ENCODE measurements at regions not wholly inside any gene's neighbourhood (a gene's known extent, or its start where the extent isn't known, plus 50 kb on each side); places are given as distances from the start of the nearest gene placed in this dataset.

GRCh38 chr18:60935041-60935910 lies 398.0 kb upstream of the CDH20 start:
- H3K9me3 Mint-ChIP-seq, result peaks cover 7% of the 10 kb centered on the region

GRCh38 chr18:60936101-60936500 lies 397.1 kb upstream of the CDH20 start:
- no peak overlapping the region for H3K27ac Mint-ChIP-seq
- peaks cover 7% of the 10 kb centered on the region for H3K9me3 Mint-ChIP-seq
- H3K4me1 Mint-ChIP-seq (ENCODE audit: low read depth), result no peaks in the 10 kb centered on the region
- intact Hi-C loops (cut with micrococcal nuclease), result no loop called here
- no peaks in the 10 kb centered on the region for H3K36me3 Mint-ChIP-seq (ENCODE audit: low read depth)
- H3K27me3 Mint-ChIP-seq (ENCODE audit: low read depth), result no peaks in the 10 kb centered on the region
- H3K4me3 Mint-ChIP-seq, result no peak overlapping the region
- CTCF ChIA-PET, result no interaction called here
- DNase-seq, result no peak

More at GRCh38 chr18:60935041-60935910, 398.0 kb upstream of the CDH20 start:
- H3K27me3 Mint-ChIP-seq (ENCODE audit: low read depth), result no peaks in the 10 kb centered on the region
- H3K4me1 Mint-ChIP-seq (ENCODE audit: low read depth), result no peaks in the 10 kb centered on the region
- CTCF ChIA-PET, result no interaction called here
- H3K36me3 Mint-ChIP-seq (ENCODE audit: low read depth), result no peaks in the 10 kb centered on the region
- no peak for DNase-seq
- no peak overlapping the region for H3K4me3 Mint-ChIP-seq
- H3K27ac Mint-ChIP-seq, result no peak overlapping the region
- intact Hi-C loops (cut with micrococcal nuclease), result no loop called here

- H3K4me1 Mint-ChIP-seq (ENCODE audit: low read depth), result no peaks in the 10 kb centered on the region
- no peak overlapping the region for H3K4me3 Mint-ChIP-seq
- H3K9me3 Mint-ChIP-seq, result peaks cover 4% of the 10 kb centered on the region
- H3K27ac Mint-ChIP-seq, result no peak overlapping the region
- no peaks in the 10 kb centered on the region for H3K36me3 Mint-ChIP-seq (ENCODE audit: low read depth)
- no peak for DNase-seq
- intact Hi-C loops (cut with micrococcal nuclease), result no loop called here
- no peaks in the 10 kb centered on the region for H3K27me3 Mint-ChIP-seq (ENCODE audit: low read depth)
- CTCF ChIA-PET, result no interaction called here
These were observed 389.9 kb upstream of the CDH20 start for GRCh38 chr18:60943297-60943696.

GRCh38 chr18:60950634-60951033 lies 382.6 kb upstream of the CDH20 start:
- CTCF ChIA-PET, result no interaction called here
- Mint-ChIP-seq H3K27ac (no peak overlapping the region), H3K4me1 (ENCODE audit: low read depth) (no peaks in the 10 kb centered on the region), H3K27me3 (ENCODE audit: low read depth) (no peaks in the 10 kb centered on the region), H3K9me3 (peaks cover 3% of the 10 kb centered on the region), H3K36me3 (ENCODE audit: low read depth) (no peaks in the 10 kb centered on the region), H3K4me3 (no peak overlapping the region)
- no peak for DNase-seq
- intact Hi-C loops (cut with micrococcal nuclease), result no loop called here

GRCh38 chr18:60951091-60951490 lies 382.1 kb upstream of the CDH20 start:
- CTCF ChIA-PET, result no interaction called here
- Mint-ChIP-seq H3K9me3 (peaks cover 3% of the 10 kb centered on the region), H3K4me1 (ENCODE audit: low read depth) (no peaks in the 10 kb centered on the region), H3K36me3 (ENCODE audit: low read depth) (no peaks in the 10 kb centered on the region), H3K4me3 (no peak overlapping the region), H3K27me3 (ENCODE audit: low read depth) (no peaks in the 10 kb centered on the region), H3K27ac (no peak overlapping the region)
- no peak for DNase-seq
- intact Hi-C loops (cut with micrococcal nuclease), result no loop called here

GRCh38 chr18:60962625-60963024 lies 370.6 kb upstream of the CDH20 start:
- Mint-ChIP-seq H3K9me3 (peaks cover 2% of the 10 kb centered on the region), H3K27ac (no peak overlapping the region), H3K27me3 (ENCODE audit: low read depth) (no peaks in the 10 kb centered on the region), H3K4me1 (ENCODE audit: low read depth) (no peaks in the 10 kb centered on the region), H3K4me3 (no peak overlapping the region), H3K36me3 (ENCODE audit: low read depth) (no peaks in the 10 kb centered on the region)
- DNase-seq, result no peak
- CTCF ChIA-PET, result no interaction called here
- intact Hi-C loops (cut with micrococcal nuclease), result no loop called here

GRCh38 chr18:60965856-60966255 lies 367.4 kb upstream of the CDH20 start:
- Mint-ChIP-seq H3K9me3 (no peaks in the 10 kb centered on the region), H3K27ac (no peak overlapping the region), H3K4me1 (ENCODE audit: low read depth) (no peaks in the 10 kb centered on the region), H3K36me3 (ENCODE audit: low read depth) (no peaks in the 10 kb centered on the region), H3K27me3 (ENCODE audit: low read depth) (no peaks in the 10 kb centered on the region), H3K4me3 (no peak overlapping the region)
- DNase-seq, result no peak
- intact Hi-C loops (cut with micrococcal nuclease), result no loop called here
- CTCF ChIA-PET, result no interaction called here

GRCh38 chr18:60966876-60967275 lies 366.4 kb upstream of the CDH20 start:
- Mint-ChIP-seq H3K4me3 (no peak overlapping the region), H3K27ac (no peak overlapping the region), H3K36me3 (ENCODE audit: low read depth) (no peaks in the 10 kb centered on the region), H3K4me1 (ENCODE audit: low read depth) (no peaks in the 10 kb centered on the region), H3K27me3 (ENCODE audit: low read depth) (no peaks in the 10 kb centered on the region), H3K9me3 (no peaks in the 10 kb centered on the region)
- DNase-seq, result no peak
- intact Hi-C loops (cut with micrococcal nuclease), result no loop called here
- CTCF ChIA-PET, result no interaction called here

- CTCF ChIA-PET, result no interaction called here
- intact Hi-C loops (cut with micrococcal nuclease), result no loop called here
- Mint-ChIP-seq H3K36me3 (ENCODE audit: low read depth) (no peaks in the 10 kb centered on the region), H3K27ac (no peak overlapping the region), H3K27me3 (ENCODE audit: low read depth) (no peaks in the 10 kb centered on the region), H3K4me3 (no peak overlapping the region), H3K4me1 (ENCODE audit: low read depth) (no peaks in the 10 kb centered on the region), H3K9me3 (no peaks in the 10 kb centered on the region)
- no peak for DNase-seq
These were observed 357.8 kb upstream of the CDH20 start for GRCh38 chr18:60975420-60975819.

GRCh38 chr18:60976976-60977375 lies 356.3 kb upstream of the CDH20 start:
- H3K36me3 Mint-ChIP-seq (ENCODE audit: low read depth), result no peaks in the 10 kb centered on the region
- no peak overlapping the region for H3K27ac Mint-ChIP-seq
- CTCF ChIA-PET, result no interaction called here

GRCh38 chr18:60978338-60978737 lies 354.9 kb upstream of the CDH20 start:
- Mint-ChIP-seq H3K4me3 (no peak overlapping the region), H3K36me3 (ENCODE audit: low read depth) (no peaks in the 10 kb centered on the region), H3K4me1 (ENCODE audit: low read depth) (no peaks in the 10 kb centered on the region), H3K9me3 (no peaks in the 10 kb centered on the region), H3K27ac (no peak overlapping the region), H3K27me3 (ENCODE audit: low read depth) (no peaks in the 10 kb centered on the region)
- no peak for DNase-seq
- CTCF ChIA-PET, result no interaction called here
- intact Hi-C loops (cut with micrococcal nuclease), result no loop called here

More at GRCh38 chr18:60976976-60977375, 356.3 kb upstream of the CDH20 start:
- DNase-seq, result no peak
- H3K4me1 Mint-ChIP-seq (ENCODE audit: low read depth), result no peaks in the 10 kb centered on the region
- H3K9me3 Mint-ChIP-seq, result no peaks in the 10 kb centered on the region
- H3K4me3 Mint-ChIP-seq, result no peak overlapping the region
- H3K27me3 Mint-ChIP-seq (ENCODE audit: low read depth), result no peaks in the 10 kb centered on the region
- intact Hi-C loops (cut with micrococcal nuclease), result no loop called here

GRCh38 chr18:60980422-60981005 lies 352.7 kb upstream of the CDH20 start:
- H3K4me1 Mint-ChIP-seq (ENCODE audit: low read depth), result no peaks in the 10 kb centered on the region
- no peaks in the 10 kb centered on the region for H3K36me3 Mint-ChIP-seq (ENCODE audit: low read depth)
- no peaks in the 10 kb centered on the region for H3K27me3 Mint-ChIP-seq (ENCODE audit: low read depth)
- no peak overlapping the region for H3K27ac Mint-ChIP-seq
- CTCF ChIA-PET, result no interaction called here
- intact Hi-C loops (cut with micrococcal nuclease), result no loop called here
- DNase-seq, result no peak
- H3K4me3 Mint-ChIP-seq, result no peak overlapping the region
- no peaks in the 10 kb centered on the region for H3K9me3 Mint-ChIP-seq

- DNase-seq, result no peak
- Mint-ChIP-seq H3K27ac (no peak overlapping the region), H3K9me3 (no peaks in the 10 kb centered on the region), H3K4me3 (no peak overlapping the region), H3K36me3 (ENCODE audit: low read depth) (no peaks in the 10 kb centered on the region), H3K27me3 (ENCODE audit: low read depth) (no peaks in the 10 kb centered on the region), H3K4me1 (ENCODE audit: low read depth) (no peaks in the 10 kb centered on the region)
- CTCF ChIA-PET, result no interaction called here
- intact Hi-C loops (cut with micrococcal nuclease), result no loop called here
These were observed 351.4 kb upstream of the CDH20 start for GRCh38 chr18:60981682-60982328.

Data from activated naive CD4-positive, alpha-beta T cell treated with anti-CD3 and anti-CD28 coated beads for 36 hours (primary cell).